Esophagus muscularis mucosa (tissue), 3 donors: ENCODE measurements at regions not wholly inside any gene's neighbourhood (a gene's known extent, or its start where the extent isn't known, plus 50 kb on each side); places are given as distances from the start of the nearest gene placed in this dataset.

Experiments used
- POLR2A ChIP-seq: fragments of 450-650 bp; IDR thresholded peaks from one replicate; pipeline ENCODE4 v1.6.1; 2017; ENCODE audit warnings: antibody characterized with exemption, moderate library complexity, mild to moderate bottlenecking, low read depth
- TF ChIP-seq, protein P1 (sequence below), 3 experiments: fragments of 200-600 bp in 2 of 3; fragments of 450-650 bp in 1 of 3; sonication (generic) in 2 of 3; IDR thresholded peaks; one replicate each; pipeline ENCODE4 v1.5.1; 2017 to 2019; ENCODE audit warnings: antibody characterized with exemption in 3 of 3, mild to moderate bottlenecking in 2 of 3, moderate library complexity in 1 of 3

- TF ChIP-seq POLR2A = no peak
- TF ChIP-seq, protein P1, sequence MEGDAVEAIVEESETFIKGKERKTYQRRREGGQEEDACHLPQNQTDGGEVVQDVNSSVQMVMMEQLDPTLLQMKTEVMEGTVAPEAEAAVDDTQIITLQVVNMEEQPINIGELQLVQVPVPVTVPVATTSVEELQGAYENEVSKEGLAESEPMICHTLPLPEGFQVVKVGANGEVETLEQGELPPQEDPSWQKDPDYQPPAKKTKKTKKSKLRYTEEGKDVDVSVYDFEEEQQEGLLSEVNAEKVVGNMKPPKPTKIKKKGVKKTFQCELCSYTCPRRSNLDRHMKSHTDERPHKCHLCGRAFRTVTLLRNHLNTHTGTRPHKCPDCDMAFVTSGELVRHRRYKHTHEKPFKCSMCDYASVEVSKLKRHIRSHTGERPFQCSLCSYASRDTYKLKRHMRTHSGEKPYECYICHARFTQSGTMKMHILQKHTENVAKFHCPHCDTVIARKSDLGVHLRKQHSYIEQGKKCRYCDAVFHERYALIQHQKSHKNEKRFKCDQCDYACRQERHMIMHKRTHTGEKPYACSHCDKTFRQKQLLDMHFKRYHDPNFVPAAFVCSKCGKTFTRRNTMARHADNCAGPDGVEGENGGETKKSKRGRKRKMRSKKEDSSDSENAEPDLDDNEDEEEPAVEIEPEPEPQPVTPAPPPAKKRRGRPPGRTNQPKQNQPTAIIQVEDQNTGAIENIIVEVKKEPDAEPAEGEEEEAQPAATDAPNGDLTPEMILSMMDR (IDR thresholded peaks at IDR 0.05) = no peak
Observed at GRCh38 chr3:187465503-187465902, 97.3 kb downstream of the RTP4 start.
